HG02642 (cell line): ENCODE measurements at regions not wholly inside any gene's neighbourhood (a gene's known extent, or its start where the extent isn't known, plus 50 kb on each side); places are given as distances from the start of the nearest gene placed in this dataset.
"Not testable (repeated sequence)": the region's sequence is repeated elsewhere in the genome, so short reads cannot be mapped to it uniquely, and the experiment has no call there.

Source experiments
- ATAC-seq: cut with Tn5 transposase; IDR thresholded peaks from one replicate; pipeline ENCODE4 v1.9.1; 2021; ENCODE audit warnings: mild to moderate bottlenecking; ENCODE audit not compliant: unreplicated experiment, poor library complexity

DNA sequence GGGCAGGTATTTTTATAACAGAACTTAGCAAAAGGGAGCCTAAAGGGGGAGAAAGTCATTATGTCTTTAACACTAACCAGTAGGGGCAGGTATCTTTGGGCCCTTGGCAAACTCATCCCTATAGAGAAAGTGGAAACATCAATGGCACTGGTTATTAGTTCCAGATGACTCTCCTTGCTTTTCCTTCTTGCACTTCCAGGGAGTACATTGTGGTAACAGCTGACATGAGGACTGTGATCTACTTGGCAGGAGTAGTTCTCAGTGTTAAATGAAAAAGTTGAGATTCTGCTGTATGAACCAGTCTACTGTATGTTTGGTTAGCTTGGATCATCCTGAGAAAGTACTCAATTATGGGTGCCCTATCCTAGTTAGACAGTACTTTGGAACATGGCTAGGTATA lies 93.6 kb downstream of the ATXN3L start:
- ATAC-seq, result no peak

- ATAC-seq, result no peak
Measured at GRCh38 chrX:13223868-13224567, 95.8 kb downstream of the ATXN3L start.

DNA sequence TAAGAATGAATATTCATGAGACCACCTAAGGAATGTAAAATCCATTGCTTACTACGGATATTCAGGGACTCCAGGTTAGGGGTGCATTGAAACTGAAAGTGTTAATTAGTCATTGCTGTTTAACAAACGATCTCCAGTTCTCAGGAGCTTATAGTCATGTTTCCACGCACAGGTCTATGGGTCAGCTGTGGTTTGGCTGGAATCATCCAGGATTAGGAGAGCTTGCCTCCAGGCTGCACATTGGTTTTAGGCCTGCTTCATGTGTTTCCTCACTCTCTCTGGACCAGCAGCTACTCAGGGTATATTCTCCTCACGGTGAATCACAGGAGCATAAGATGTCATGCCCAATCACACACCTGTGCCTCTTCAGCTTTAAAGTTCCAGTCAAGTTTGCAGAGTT lies 98.9 kb downstream of the ATXN3L start:
- ATAC-seq, result no peak

GRCh38 chrX:13219991-13220764 lies 99.7 kb downstream of the ATXN3L start:
- no peak for ATAC-seq

DNA sequence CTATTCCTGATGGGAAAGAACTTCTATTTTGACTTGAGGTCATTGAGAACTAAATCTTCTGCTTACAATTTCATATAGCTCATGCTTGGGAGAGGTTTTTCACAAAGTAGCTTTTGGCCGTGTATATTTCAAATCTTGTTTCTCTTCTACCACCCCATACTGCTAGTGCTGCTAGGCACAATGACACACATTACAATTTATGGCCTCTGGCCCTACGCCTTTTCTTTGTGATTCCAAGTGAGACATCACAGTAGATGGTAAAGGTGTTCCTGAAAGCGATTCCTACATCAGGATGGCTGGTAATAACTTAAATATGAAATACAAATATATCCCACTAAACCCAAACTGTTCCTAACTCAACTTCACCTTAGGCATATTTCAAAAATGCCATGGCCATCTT lies 101.1 kb downstream of the ATXN3L start:
- ATAC-seq, result no peak

- ATAC-seq, result no peak
Measured at GRCh38 chrX:13216139-13216538, 103.7 kb downstream of the ATXN3L start.

- ATAC-seq, result no peak
Measured at GRCh38 chrX:13215729-13216128, 104.1 kb downstream of the ATXN3L start.

GRCh38 chrX:13212191-13212651 lies 107.6 kb downstream of the ATXN3L start:
- ATAC-seq, result no peak

DNA sequence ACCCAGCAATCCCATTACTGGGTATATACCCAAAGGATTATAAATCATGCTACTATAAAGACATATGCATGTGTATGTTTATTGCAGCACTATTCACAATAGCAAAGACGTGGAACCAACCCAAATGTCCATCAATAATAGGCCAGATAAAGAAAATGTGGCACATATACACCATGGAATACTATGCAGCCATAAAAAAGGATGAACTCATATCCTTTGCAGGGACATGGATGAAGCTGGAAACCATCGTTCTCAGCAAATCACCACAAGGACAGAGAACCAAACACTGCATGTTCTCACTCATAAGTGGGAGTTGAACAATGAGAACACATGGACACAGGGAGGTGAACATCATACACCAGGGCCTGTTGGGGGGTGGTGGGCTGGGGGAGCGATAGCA lies 109.7 kb downstream of the ATXN3L start:
- ATAC-seq, result not testable (repeated sequence)

DNA sequence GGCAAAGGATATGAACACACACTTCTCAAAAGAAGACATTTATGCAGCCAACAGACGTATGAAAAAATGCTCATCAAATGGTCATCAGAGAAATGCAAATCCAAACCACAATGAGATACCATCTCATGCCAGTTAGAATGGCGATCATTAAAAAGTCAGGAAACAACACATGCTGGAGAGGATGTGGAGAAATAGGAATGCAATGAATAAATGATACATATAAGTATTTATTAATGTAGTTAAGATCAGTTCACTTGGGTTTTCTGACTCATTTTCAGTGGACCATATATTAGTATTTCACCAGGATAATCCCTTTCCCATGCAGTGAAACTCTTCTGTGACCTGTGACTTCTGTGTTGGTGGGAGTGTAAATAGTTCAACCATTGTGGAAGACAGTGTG lies 110.1 kb downstream of the ATXN3L start:
- not testable (repeated sequence) for ATAC-seq

- ATAC-seq, result no peak
Measured at GRCh38 chrX:13208281-13208935, 111.4 kb downstream of the ATXN3L start.

- ATAC-seq, result no peak
Measured at GRCh38 chrX:13203271-13203670, 116.6 kb downstream of the ATXN3L start.

DNA sequence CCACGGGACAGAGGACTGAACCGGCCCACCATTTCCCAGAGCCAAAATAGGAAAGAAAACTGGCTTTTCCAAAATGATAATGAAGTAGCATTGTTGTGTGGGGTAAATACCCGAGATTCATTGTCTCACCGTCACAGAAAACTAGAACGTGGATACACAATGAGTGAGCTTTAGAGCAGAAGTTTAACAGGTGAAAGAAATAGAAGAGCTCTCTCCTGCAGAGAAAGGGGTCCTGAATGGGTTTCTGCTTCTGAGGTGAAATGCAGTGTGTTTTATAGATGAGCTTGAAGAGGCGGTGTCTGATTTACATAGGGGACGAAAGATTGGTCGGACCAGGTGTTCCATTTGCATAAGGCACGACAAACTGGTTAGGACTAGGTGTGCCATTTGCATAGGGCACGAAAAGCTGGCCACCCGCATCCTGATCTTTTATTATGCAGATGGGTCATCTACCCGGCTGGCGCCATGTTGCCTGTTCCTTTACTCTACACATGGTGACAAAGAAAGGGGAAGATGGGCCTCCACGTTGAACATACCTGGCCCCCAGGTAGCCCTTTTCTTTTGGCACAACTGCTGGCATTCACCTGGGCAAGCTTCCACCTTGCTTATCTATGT lies 118.1 kb downstream of the ATXN3L start:
- no peak for ATAC-seq

- ATAC-seq, result no peak
Measured at GRCh38 chrX:13200398-13200797, 119.5 kb downstream of the ATXN3L start.

GRCh38 chrX:13198762-13199064 lies 121.1 kb downstream of the ATXN3L start:
- ATAC-seq, result no peak

DNA sequence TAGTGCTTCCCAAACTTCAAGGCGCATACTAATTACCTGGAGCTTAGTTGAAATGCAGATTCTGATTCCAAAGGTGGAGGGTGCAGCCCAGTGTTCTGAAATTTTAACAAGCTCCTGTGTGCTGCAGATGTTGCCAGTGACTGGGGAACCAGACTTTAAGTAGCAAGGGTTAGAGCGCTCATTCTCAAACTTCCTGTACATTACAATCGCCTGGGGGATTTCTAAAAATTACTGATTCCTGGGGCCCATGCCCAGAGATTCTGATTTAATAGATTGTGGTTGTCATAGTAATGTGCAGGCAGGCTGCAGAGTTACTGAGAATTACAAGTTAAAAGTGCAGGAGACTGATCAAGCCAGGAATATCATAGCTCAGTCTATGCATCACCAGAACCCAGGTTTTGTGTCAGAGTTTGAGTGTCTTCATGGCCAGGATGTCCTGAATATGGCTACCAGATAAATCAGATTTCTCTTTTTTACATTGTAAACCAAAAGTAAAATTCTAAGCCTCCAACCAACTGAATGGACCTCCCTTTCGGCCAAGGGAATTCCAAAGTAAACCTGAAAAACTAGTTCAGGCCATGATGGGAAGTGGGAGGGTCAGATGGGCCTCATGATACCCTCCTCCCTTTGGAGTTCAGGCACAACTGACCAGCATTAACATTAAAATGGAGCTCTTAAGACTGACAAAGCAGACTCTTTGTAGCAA lies 121.6 kb downstream of the ATXN3L start:
- no peak for ATAC-seq

- no peak for ATAC-seq
Measured at GRCh38 chrX:13196782-13197181, 123.1 kb downstream of the ATXN3L start.

DNA sequence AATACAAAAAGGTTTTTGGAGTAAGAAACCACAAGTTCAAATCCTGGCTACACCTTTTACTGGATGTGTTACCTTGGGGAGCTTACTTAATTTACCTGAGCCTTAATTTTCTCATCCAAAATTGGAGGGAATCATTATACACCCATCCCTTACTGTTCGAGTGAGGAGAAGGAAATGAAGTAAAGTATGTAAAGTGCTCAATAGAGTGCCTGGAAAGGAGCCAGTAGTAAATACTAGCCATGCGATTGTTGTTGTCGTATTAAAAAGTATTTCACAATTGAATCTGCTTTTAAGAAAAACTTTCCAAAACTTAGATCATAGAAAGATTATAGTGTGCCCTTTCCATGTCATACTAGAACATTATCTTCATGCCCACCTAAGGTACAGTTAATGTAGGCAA lies 124.5 kb downstream of the ATXN3L start:
- ATAC-seq, result no peak

- no peak for ATAC-seq
Measured at GRCh38 chrX:13194291-13195103, 125.4 kb downstream of the ATXN3L start.

GRCh38 chrX:13190051-13190450 lies 129.8 kb downstream of the ATXN3L start:
- no peak for ATAC-seq
